ENCODE measurements at regions not wholly inside any gene's neighbourhood (a gene's known extent, or its start where the extent isn't known, plus 50 kb on each side); places are given as distances from the start of the nearest gene placed in this dataset.

- no peak for DNase-seq (ENCODE audit: low read depth)
- TF ChIP-seq CTCF (IDR thresholded peaks at IDR 0.05; ENCODE audit: insufficient read depth, low read depth, low read length, missing control alignments): no peak
Observed at GRCh38 chr18:67599277-67599676, 82.8 kb upstream of the DSEL start.

GRCh38 chr18:67597759-67598158, 81.2 kb upstream of the DSEL start:
- no peak for DNase-seq (ENCODE audit: low read depth)
- no peak overlapping the region for H3K4me3 ChIP-seq (ENCODE audit: low read depth, low read length)
- no peak for TF ChIP-seq CTCF (IDR thresholded peaks at IDR 0.05; ENCODE audit: insufficient read depth, low read depth, low read length, missing control alignments)

More at GRCh38 chr18:67599277-67599676, 82.8 kb upstream of the DSEL start:
- H3K4me3 ChIP-seq (ENCODE audit: low read depth, low read length): no peak overlapping the region

- H3K4me3 ChIP-seq (ENCODE audit: low read depth, low read length): no peak overlapping the region
- DNase-seq (ENCODE audit: low read depth): no peak
- no peak for TF ChIP-seq CTCF (IDR thresholded peaks at IDR 0.05; ENCODE audit: insufficient read depth, low read depth, low read length, missing control alignments)
Observed at GRCh38 chr18:67596003-67596402, 79.5 kb upstream of the DSEL start.

- TF ChIP-seq CTCF (IDR thresholded peaks at IDR 0.05; ENCODE audit: insufficient read depth, low read depth, low read length, missing control alignments): no peak
- no peak overlapping the region for H3K4me3 ChIP-seq (ENCODE audit: low read depth, low read length)
- DNase-seq (ENCODE audit: low read depth): no peak
Observed at GRCh38 chr18:67590571-67591141, 74.1 kb upstream of the DSEL start.

- no peak overlapping the region for H3K4me3 ChIP-seq (ENCODE audit: low read depth, low read length)
- no peak for DNase-seq (ENCODE audit: low read depth)
- TF ChIP-seq CTCF (IDR thresholded peaks at IDR 0.05; ENCODE audit: insufficient read depth, low read depth, low read length, missing control alignments): no peak
Observed at GRCh38 chr18:67589325-67589724, 72.8 kb upstream of the DSEL start.

- no peak for DNase-seq (ENCODE audit: low read depth)
- no peak for TF ChIP-seq CTCF (IDR thresholded peaks at IDR 0.05; ENCODE audit: insufficient read depth, low read depth, low read length, missing control alignments)
- no peak overlapping the region for H3K4me3 ChIP-seq (ENCODE audit: low read depth, low read length)
Observed at GRCh38 chr18:67586101-67586500, 69.6 kb upstream of the DSEL start.

- no peak for DNase-seq (ENCODE audit: low read depth)
Observed at GRCh38 chr18:67583621-67584020, 67.1 kb upstream of the DSEL start.

More at GRCh38 chr18:67583621-67584020, 67.1 kb upstream of the DSEL start:
- H3K4me3 ChIP-seq (ENCODE audit: low read depth, low read length): no peak overlapping the region
- no peak for TF ChIP-seq CTCF (IDR thresholded peaks at IDR 0.05; ENCODE audit: insufficient read depth, low read depth, low read length, missing control alignments)
